ENCODE measurements at regions not wholly inside any gene's neighbourhood (a gene's known extent, or its start where the extent isn't known, plus 50 kb on each side); places are given as distances from the start of the nearest gene placed in this dataset.

- ATAC-seq = no peak
- DNase-seq = no peak
- H3K4me3 ChIP-seq = no peak overlapping the region
- H3K4me1 ChIP-seq = no peaks in the 10 kb centered on the region
- WGBS, 3 donors = 39 to 72% (median 64%) methylated on average over 1 of the region's 1 CpG
- intact Hi-C loops (cut with DNase I) = no loop called here
- no peak overlapping the region for H3K27ac ChIP-seq
- no peaks in the 10 kb centered on the region for H3K27me3 ChIP-seq (ENCODE audit: insufficient read depth in 3 of 3, low read length in 2 of 3)
- no peaks in the 10 kb centered on the region for H3K9me3 ChIP-seq
- TF ChIP-seq CTCF (IDR thresholded peaks at IDR 0.05) = no peak
- H3K36me3 ChIP-seq (ENCODE audit: insufficient read depth in 1 of 2, low read depth in 1 of 2) = no peaks in the 10 kb centered on the region
These were observed 101.5 kb upstream of the GALNT5 start for GRCh38 chr2:157155992-157156391.

GRCh38 chr2:157158111-157158510 lies 99.4 kb upstream of the GALNT5 start:
- Histone ChIP-seq H3K4me3 (no peak overlapping the region), H3K27me3 (ENCODE audit: insufficient read depth in 3 of 3, low read length in 2 of 3) (no peaks in the 10 kb centered on the region), H3K27ac (no peak overlapping the region), H3K9me3 (no peaks in the 10 kb centered on the region), H3K4me1 (no peaks in the 10 kb centered on the region), H3K36me3 (ENCODE audit: insufficient read depth in 1 of 2, low read depth in 1 of 2) (no peaks in the 10 kb centered on the region)
- WGBS, 3 donors = 64 to 77% (median 73%) methylated on average over 1 of the region's 1 CpG
- no peak for ATAC-seq
- TF ChIP-seq CTCF (IDR thresholded peaks at IDR 0.05) = no peak
- DNase-seq = no peak
- intact Hi-C loops (cut with DNase I) = no loop called here

DNA sequence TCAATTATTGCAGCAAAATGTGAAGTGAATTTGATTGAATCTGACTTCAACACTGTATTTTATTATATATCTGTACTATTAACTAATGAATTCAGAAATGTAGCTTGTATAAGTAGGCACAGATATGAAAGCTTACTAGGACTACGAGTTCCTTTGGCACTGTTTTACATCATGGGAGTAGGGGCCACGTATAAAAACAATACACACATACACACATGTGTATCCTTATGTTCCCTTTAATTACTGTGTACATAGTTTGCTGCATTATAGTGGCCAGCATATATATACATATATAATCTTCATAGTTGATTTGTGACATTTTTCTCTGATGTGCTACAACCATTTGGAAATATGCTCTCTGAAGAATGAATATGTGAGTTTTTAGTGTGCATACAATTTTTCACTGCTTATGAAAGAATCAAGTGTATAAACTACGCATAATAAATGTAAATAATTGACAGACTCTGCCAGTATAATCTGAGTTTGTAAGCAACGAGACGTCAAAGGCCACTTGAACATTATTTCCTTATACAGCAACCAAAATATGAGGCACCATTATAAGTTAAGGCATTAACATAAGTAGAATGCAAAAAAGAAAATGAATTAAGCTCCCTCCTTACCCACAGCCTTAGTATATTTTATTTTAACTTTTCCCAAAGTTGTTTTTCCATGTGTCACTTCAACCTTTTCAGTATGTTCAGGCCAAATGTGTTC lies 98.1 kb upstream of the GALNT5 start:
- ATAC-seq (no peak), DNase-seq (no peak)
- no peak overlapping the region for H3K4me3 ChIP-seq
- 84 to 85% (median 84%) methylated on average over 5 of the region's 5 CpGs for WGBS, 3 donors
- H3K4me1 ChIP-seq = no peaks in the 10 kb centered on the region
- no peaks in the 10 kb centered on the region for H3K27me3 ChIP-seq (ENCODE audit: insufficient read depth in 3 of 3, low read length in 2 of 3)
- no peaks in the 10 kb centered on the region for H3K9me3 ChIP-seq
- intact Hi-C loops (cut with DNase I) = no loop called here
- H3K27ac ChIP-seq = no peak overlapping the region
- H3K36me3 ChIP-seq (ENCODE audit: insufficient read depth in 1 of 2, low read depth in 1 of 2) = no peaks in the 10 kb centered on the region
- TF ChIP-seq CTCF (IDR thresholded peaks at IDR 0.05) = no peak

GRCh38 chr2:157160111-157160510 lies 97.4 kb upstream of the GALNT5 start:
- Histone ChIP-seq H3K36me3 (ENCODE audit: insufficient read depth in 1 of 2, low read depth in 1 of 2) (no peaks in the 10 kb centered on the region), H3K4me1 (no peaks in the 10 kb centered on the region), H3K9me3 (no peaks in the 10 kb centered on the region), H3K27ac (no peak overlapping the region), H3K27me3 (ENCODE audit: insufficient read depth in 3 of 3, low read length in 2 of 3) (no peaks in the 10 kb centered on the region), H3K4me3 (no peak overlapping the region)
- intact Hi-C loops (cut with DNase I) = no loop called here
- no peak for ATAC-seq
- WGBS, 3 donors = 27 to 44% (median 35%) methylated on average over 3 of the region's 3 CpGs
- no peak for DNase-seq
- TF ChIP-seq CTCF (IDR thresholded peaks at IDR 0.05) = no peak

- Histone ChIP-seq H3K9me3 (no peaks in the 10 kb centered on the region), H3K4me1 (no peaks in the 10 kb centered on the region), H3K27ac (no peak overlapping the region), H3K27me3 (ENCODE audit: insufficient read depth in 3 of 3, low read length in 2 of 3) (no peaks in the 10 kb centered on the region), H3K36me3 (ENCODE audit: insufficient read depth in 1 of 2, low read depth in 1 of 2) (no peaks in the 10 kb centered on the region), H3K4me3 (no peak overlapping the region)
- ATAC-seq (no peak), DNase-seq (no peak)
- TF ChIP-seq CTCF (IDR thresholded peaks at IDR 0.05) = no peak
- 89 to 94% (median 91%) methylated on average over 5 of the region's 5 CpGs for WGBS, 3 donors
- intact Hi-C loops (cut with DNase I) = no loop called here
These were observed 93.1 kb upstream of the GALNT5 start for GRCh38 chr2:157164370-157164769.
